ENCODE measurements at regions not wholly inside any gene's neighbourhood (a gene's known extent, or its start where the extent isn't known, plus 50 kb on each side); places are given as distances from the start of the nearest gene placed in this dataset.

GRCh38 chr3:86845726-86846125 lies 145.2 kb downstream of the VGLL3 start (continued):
- no peak for TF ChIP-seq ZBTB11 (CRISPR knock-in tag; IDR thresholded peaks at IDR 0.05)
- no peak for TF ChIP-seq ESRRA (IDR thresholded peaks at IDR 0.05; ENCODE audit: low read length)
- TF ChIP-seq EGR1 (IDR thresholded peaks at IDR 0.05; ENCODE audit: borderline replicate concordance in 1 of 2, low read depth in 2 of 2, low read length in 2 of 2) = no peak

DNA sequence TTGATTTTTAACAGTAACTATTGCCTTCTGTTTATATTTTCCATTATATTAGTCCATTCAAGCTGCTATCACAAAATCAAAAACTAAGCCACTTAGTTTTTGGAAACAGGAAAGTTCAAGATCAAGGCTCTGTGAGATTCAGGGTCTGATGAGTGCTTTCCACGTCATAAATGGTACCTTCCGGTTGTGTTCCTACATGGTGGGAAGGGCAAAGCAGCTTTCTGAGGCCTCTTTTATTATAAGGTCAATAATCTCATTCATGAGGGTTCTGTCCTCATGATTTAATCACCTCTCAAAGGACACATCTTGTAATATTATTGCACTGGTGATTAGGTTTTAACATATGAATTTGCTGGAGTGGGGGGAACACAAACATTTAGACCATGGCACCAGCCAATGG lies 152.0 kb downstream of the VGLL3 start:
- ChIA-PET SMC1A (ENCODE audit: uncharacterized antibody, unreplicated experiment) (no interaction called here), POLR2A (no interaction called here), CTCF (no interaction called here), RAD21 (ENCODE audit: unreplicated experiment) (no interaction called here)
- no peak for ATAC-seq
- Histone ChIP-seq H3K27me3 (replicated peaks in 1 of 2; ENCODE audit: control insufficient read depth in 2 of 2, insufficient read depth in 2 of 2, low read length in 1 of 2) (no peaks in the 10 kb centered on the region), H3K4me1 (ENCODE audit: control insufficient read depth, insufficient read depth, low read length) (no peaks in the 10 kb centered on the region), H4K20me1 (ENCODE audit: control insufficient read depth, insufficient read depth) (no peaks in the 10 kb centered on the region), H3K36me3 (ENCODE audit: control insufficient read depth in 2 of 2, insufficient read depth in 2 of 2, low read length in 1 of 2) (no peaks in the 10 kb centered on the region), H3K79me2 (ENCODE audit: control insufficient read depth, insufficient read depth, low read length) (no peaks in the 10 kb centered on the region), H2AFZ (ENCODE audit: control insufficient read depth, low read depth, low read length) (no peak overlapping the region), H3K27ac (ENCODE audit: control insufficient read depth, insufficient read depth) (no peak overlapping the region), H3K4me2 (ENCODE audit: control insufficient read depth, insufficient read depth) (no peak overlapping the region), H3K9ac (ENCODE audit: control insufficient read depth, insufficient read depth, low read length) (no peak overlapping the region), H3K9me3 (replicated peaks; ENCODE audit: control insufficient read depth, insufficient read depth, low read length) (no peaks in the 10 kb centered on the region), H3K4me3 (no peak overlapping the region)
- BruUV-seq (replicated peaks) = no TSS peak
- TF ChIP-seq TBL1XR1 (IDR thresholded peaks at IDR 0.05; ENCODE audit: low read depth, low read length) (no peak), E2F4 (IDR thresholded peaks at IDR 0.05; ENCODE audit: low read depth, low read length) (no peak), MXI1 (IDR thresholded peaks at IDR 0.05; ENCODE audit: low read depth, low read length) (no peak), ZNF274 (IDR thresholded peaks at IDR 0.05; ENCODE audit: insufficient read depth, insufficient read length) (no peak), SMAD1 (IDR thresholded peaks at IDR 0.05; ENCODE audit: low read depth, partially characterized antibody) (no peak), POLR2A (IDR thresholded peaks at IDR 0.05; ENCODE audit: low read depth, low read length) (no peak), IRF3 (IDR thresholded peaks at IDR 0.05) (no peak), SP1 (IDR thresholded peaks at IDR 0.05; ENCODE audit: low read depth, low read length) (no peak), SPI1 (IDR thresholded peaks at IDR 0.05; ENCODE audit: borderline replicate concordance, insufficient read depth, low read depth, low read length) (no peak), EGR1 (IDR thresholded peaks at IDR 0.05; ENCODE audit: borderline replicate concordance in 1 of 2, low read depth in 2 of 2, low read length in 2 of 2) (no peak), ZNF622 (IDR thresholded peaks at IDR 0.05) (no peak), EP300 (IDR thresholded peaks at IDR 0.05; ENCODE audit: borderline replicate concordance in 1 of 2, control insufficient read depth in 1 of 2, low read depth in 2 of 2, low read length in 2 of 2) (no peak), PRDM15 (CRISPR knock-in tag; IDR thresholded peaks at IDR 0.05) (no peak)
- 0% methylated on average over 2 of the region's 2 CpGs for WGBS (ENCODE audit: insufficient coverage, insufficient replicate concordance, low lambda C conversion rate, missing lambda C conversion rate)
- in situ Hi-C loops (cut with MboI) (no loop called here), intact Hi-C loops (cut with micrococcal nuclease; ENCODE audit: unreplicated experiment) (no loop called here)
- no peak for DNase-seq (ENCODE audit: low read depth, low spot score)
- FAIRE-seq = no peak
